Mesendoderm (in vitro differentiated cells): ENCODE measurements at regions not wholly inside any gene's neighbourhood (a gene's known extent, or its start where the extent isn't known, plus 50 kb on each side); places are given as distances from the start of the nearest gene placed in this dataset.

Source experiments
- DNase-seq: peaks from one replicate; pipeline ENCODE4 v3.0.0; 2013
- H2AK5ac ChIP-seq: 2 replicates; pipeline ENCODE4 v1.6.1; 2013; ENCODE audit warnings: low read length, inconsistent platforms
- H2BK120ac ChIP-seq: 2 replicates; pipeline ENCODE4 v1.6.1; 2013; ENCODE audit warnings: low read depth, mild to moderate bottlenecking, low read length, moderate library complexity, mixed read lengths
- H2BK15ac ChIP-seq: replicated peaks from 2 replicates; pipeline ENCODE4 v1.6.1; 2013; ENCODE audit warnings: low read depth, mild to moderate bottlenecking, moderate library complexity
- H2BK5ac ChIP-seq: 2 replicates; pipeline ENCODE4 v1.6.1; 2013; ENCODE audit warnings: low read length, inconsistent platforms
- H3K18ac ChIP-seq: 2 replicates; pipeline ENCODE4 v1.6.1; 2013; ENCODE audit warnings: mild to moderate bottlenecking, low read length, mixed read lengths
- H3K23ac ChIP-seq: one replicate; pipeline ENCODE4 v1.6.1; 2013; ENCODE audit warnings: low read length
- H3K27ac ChIP-seq: 2 replicates; pipeline ENCODE4 v1.5.1; 2013; ENCODE audit warnings: low read depth, mild to moderate bottlenecking, inconsistent platforms, low read length, moderate library complexity
- H3K27me3 ChIP-seq: 2 replicates; pipeline ENCODE4 v1.6.1; 2013; ENCODE audit warnings: low read length, control low read depth, mild to moderate bottlenecking, inconsistent platforms; ENCODE audit not compliant: insufficient read depth, poor library complexity
- H3K36me3 ChIP-seq: 2 replicates; pipeline ENCODE4 v1.6.1; 2013; ENCODE audit warnings: low read length, inconsistent platforms; ENCODE audit not compliant: control insufficient read depth, insufficient read depth
- H3K4ac ChIP-seq: one replicate; pipeline ENCODE4 v1.6.1; 2013; ENCODE audit warnings: low read depth, mild to moderate bottlenecking, low read length, moderate library complexity
- H3K4me1 ChIP-seq: 2 replicates; pipeline ENCODE4 v1.6.1; 2013; ENCODE audit warnings: low read depth, low read length, inconsistent platforms; ENCODE audit not compliant: control insufficient read depth
- H3K4me2 ChIP-seq: 2 replicates; pipeline ENCODE4 v1.6.1; 2013; ENCODE audit warnings: low read length
- H3K4me3 ChIP-seq: 2 replicates; pipeline ENCODE4 v1.5.1; 2013; ENCODE audit warnings: mild to moderate bottlenecking, low read length
- H3K56ac ChIP-seq: one replicate; pipeline ENCODE4 v1.6.1; 2013; ENCODE audit warnings: low read length
- H3K79me1 ChIP-seq: 2 replicates; pipeline ENCODE4 v1.6.1; 2013; ENCODE audit warnings: low read length, inconsistent platforms
- H3K79me2 ChIP-seq: 2 replicates; pipeline ENCODE4 v1.6.1; 2013; ENCODE audit warnings: mild to moderate bottlenecking, low read length; ENCODE audit not compliant: control insufficient read depth, insufficient read depth
- H3K9ac ChIP-seq: 2 replicates; pipeline ENCODE4 v1.6.1; 2013; ENCODE audit warnings: low read length, inconsistent platforms
- H4K5ac ChIP-seq: one replicate; pipeline ENCODE4 v1.6.1; 2013; ENCODE audit warnings: low read length
- H4K8ac ChIP-seq: one replicate; pipeline ENCODE4 v1.6.1; 2013; ENCODE audit warnings: low read depth, mild to moderate bottlenecking, control low read depth, low read length, moderate library complexity
- WGBS: extraction: QIAGEN DNeasy Blood & Tissue Kit; methylation state at CpG from one replicate; pipeline ENCODE4 v1.1.7; 2013; ENCODE audit warnings: low lambda C conversion rate, missing lambda C conversion rate; ENCODE audit not compliant: insufficient coverage; ENCODE audit errors: extremely low coverage; 5-methylcytosine and 5-hydroxymethylcytosine counted together

DNA sequence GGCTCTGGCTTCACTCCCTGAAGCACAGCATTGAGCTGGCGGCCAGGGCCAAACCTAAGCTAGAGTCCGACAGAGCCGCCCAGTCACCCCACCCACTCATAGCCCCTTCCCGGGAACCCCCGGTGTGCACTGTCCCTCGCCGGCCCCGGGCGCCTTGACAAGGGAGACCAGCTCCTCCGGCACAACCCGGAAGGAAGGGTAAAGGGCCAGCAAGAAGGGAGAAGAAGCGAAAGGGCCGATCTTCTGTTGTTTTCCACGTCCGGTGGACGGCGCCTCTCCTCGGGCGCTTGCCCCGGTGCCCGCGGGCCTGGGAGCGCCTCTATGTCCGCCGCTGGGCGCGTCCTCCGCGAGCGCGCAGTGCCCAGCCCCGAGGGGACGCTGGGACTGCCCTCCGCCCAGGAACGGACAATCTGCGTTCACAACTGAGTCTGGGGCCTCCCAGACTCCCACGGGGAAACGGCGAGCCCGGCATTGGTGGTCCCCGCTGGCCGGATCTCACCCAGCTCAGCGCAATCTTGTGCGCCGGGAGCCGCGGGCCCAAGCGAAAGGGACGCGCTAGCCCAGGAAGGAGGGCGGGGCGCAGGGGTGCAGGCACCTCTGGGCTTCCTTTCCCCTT lies 172.5 kb upstream of the MIR17HG start:
- Histone ChIP-seq H3K27ac (no peak overlapping the region), H2BK120ac (no peak overlapping the region), H3K4me3 (peak overlapping the region; percentile 40), H3K27me3 (no peaks in the 10 kb centered on the region), H3K9ac (peak overlapping the region; percentile 75), H3K23ac (peak overlapping the region; percentile 66), H4K5ac (no peak overlapping the region), H3K4ac (no peak overlapping the region), H3K4me2 (peak overlapping the region; percentile 67), H3K79me2 (no peaks in the 10 kb centered on the region), H3K56ac (peak overlapping the region; percentile 87), H2BK15ac (no peak overlapping the region), H2AK5ac (no peak overlapping the region), H3K79me1 (no peaks in the 10 kb centered on the region), H3K36me3 (no peaks in the 10 kb centered on the region), H3K4me1 (no peaks in the 10 kb centered on the region), H2BK5ac (no peak overlapping the region), H3K18ac (peak overlapping the region; percentile 22), H4K8ac (no peak overlapping the region)
- DNase-seq = peak; percentile 19
- no CpG with 5 or more reads among the region's 52 CpGs for WGBS

DNA sequence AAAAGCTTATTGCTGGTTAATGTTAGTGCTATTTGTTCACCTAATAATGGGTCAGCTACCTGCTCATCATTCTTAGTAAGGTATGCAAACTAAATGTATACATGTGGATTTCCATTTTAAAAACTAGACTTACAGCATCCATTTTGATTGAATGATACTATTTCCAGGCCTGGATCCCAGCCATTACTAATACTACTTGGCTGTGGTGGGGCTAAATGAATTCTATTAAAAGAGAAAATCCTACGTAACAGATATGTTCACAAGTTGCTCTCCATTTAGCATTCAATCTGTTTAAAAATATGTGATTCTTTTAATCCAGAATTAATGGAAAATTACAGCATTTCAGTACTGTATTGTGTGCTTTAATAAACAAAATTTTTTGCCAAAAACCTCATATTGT lies 169.4 kb upstream of the MIR17HG start:
- no peak overlapping the region for H2AK5ac ChIP-seq
- no peaks in the 10 kb centered on the region for H3K36me3 ChIP-seq
- no peak overlapping the region for H3K27ac ChIP-seq
- no peak for DNase-seq
- no peak overlapping the region for H4K8ac ChIP-seq
- no peaks in the 10 kb centered on the region for H3K4me1 ChIP-seq
- no CpG with 5 or more reads among the region's 1 CpG for WGBS
- H3K79me2 ChIP-seq = no peaks in the 10 kb centered on the region
- no peaks in the 10 kb centered on the region for H3K79me1 ChIP-seq
- H2BK120ac ChIP-seq = no peak overlapping the region
- no peak overlapping the region for H3K23ac ChIP-seq
- H3K9ac ChIP-seq = no peak overlapping the region
- no peak overlapping the region for H3K4me2 ChIP-seq
- no peaks in the 10 kb centered on the region for H3K27me3 ChIP-seq
- no peak overlapping the region for H3K4ac ChIP-seq
- H3K4me3 ChIP-seq = no peak overlapping the region
- no peak overlapping the region for H3K56ac ChIP-seq
- no peak overlapping the region for H2BK15ac ChIP-seq
- no peak overlapping the region for H4K5ac ChIP-seq
- no peak overlapping the region for H3K18ac ChIP-seq
- H2BK5ac ChIP-seq = no peak overlapping the region

DNA sequence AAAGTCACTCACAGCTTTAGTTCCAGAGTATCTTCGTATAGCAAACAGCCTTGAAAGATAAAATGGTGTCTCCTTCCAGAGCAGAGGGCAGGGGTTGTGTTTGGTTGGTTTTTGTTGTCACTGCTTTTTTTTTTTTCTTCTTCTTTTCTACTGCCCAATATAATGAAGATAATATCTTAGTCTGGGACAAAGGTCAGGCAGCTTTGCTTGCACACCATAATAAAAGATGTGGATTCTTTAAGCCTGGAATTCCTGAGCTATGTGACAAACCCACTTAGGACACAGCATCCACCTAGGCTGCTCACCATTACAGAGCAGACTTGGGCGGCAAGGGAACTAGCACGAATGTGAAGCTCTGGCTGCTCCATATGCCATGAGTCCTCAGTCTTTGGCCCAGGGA lies 165.6 kb upstream of the MIR17HG start:
- Histone ChIP-seq H3K27ac (no peak overlapping the region), H3K36me3 (no peaks in the 10 kb centered on the region), H3K18ac (no peak overlapping the region), H4K8ac (no peak overlapping the region), H2BK120ac (no peak overlapping the region), H3K56ac (no peak overlapping the region), H4K5ac (no peak overlapping the region), H3K4ac (no peak overlapping the region), H3K4me2 (no peak overlapping the region), H3K23ac (no peak overlapping the region), H3K79me1 (no peaks in the 10 kb centered on the region), H3K9ac (no peak overlapping the region), H3K4me3 (no peak overlapping the region), H2AK5ac (no peak overlapping the region), H3K27me3 (no peaks in the 10 kb centered on the region), H3K79me2 (no peaks in the 10 kb centered on the region), H2BK5ac (no peak overlapping the region), H3K4me1 (no peaks in the 10 kb centered on the region), H2BK15ac (no peak overlapping the region)
- DNase-seq = no peak
- WGBS = no CpG with 5 or more reads among the region's 3 CpGs

DNA sequence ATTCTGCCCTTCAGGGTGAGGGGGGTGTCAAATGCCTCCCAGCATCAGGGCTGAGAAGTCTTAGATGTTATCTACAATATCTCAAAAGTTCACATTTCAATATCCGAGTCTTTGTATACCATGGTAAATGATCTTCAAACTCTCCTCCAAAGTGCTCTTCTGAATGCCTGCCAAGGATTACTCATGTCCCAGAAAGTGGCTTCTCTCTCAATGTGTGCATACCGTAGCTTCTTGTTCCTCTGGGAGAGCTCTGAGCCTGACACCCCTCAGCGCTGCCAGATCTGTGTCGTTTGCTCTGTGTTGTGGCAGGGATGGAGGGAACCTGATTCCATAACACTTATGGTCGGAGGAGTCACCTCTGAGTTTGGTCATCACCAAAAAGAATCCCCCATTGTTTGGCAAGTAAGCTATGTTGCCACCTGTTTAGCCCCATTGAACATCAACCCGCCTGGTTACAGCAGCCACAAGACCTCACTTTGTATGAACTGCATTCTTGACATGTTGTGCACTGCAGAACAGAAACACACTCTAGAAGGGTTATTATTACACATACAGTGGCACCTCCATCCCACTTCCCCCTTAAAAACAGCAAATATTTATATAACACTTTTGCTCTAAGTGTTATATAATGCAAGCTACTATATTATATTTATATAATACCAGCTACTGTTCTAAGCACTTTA lies 163.1 kb upstream of the MIR17HG start:
- no peak overlapping the region for H3K9ac ChIP-seq
- H3K36me3 ChIP-seq = no peaks in the 10 kb centered on the region
- H3K56ac ChIP-seq = no peak overlapping the region
- no peaks in the 10 kb centered on the region for H3K27me3 ChIP-seq
- no peak overlapping the region for H2BK15ac ChIP-seq
- no peak overlapping the region for H3K23ac ChIP-seq
- DNase-seq = no peak
- H3K27ac ChIP-seq = no peak overlapping the region
- no peaks in the 10 kb centered on the region for H3K79me1 ChIP-seq
- no peak overlapping the region for H3K4ac ChIP-seq
- H2AK5ac ChIP-seq = no peak overlapping the region
- H3K79me2 ChIP-seq = no peaks in the 10 kb centered on the region
- no peak overlapping the region for H3K4me3 ChIP-seq
- H3K4me2 ChIP-seq = no peak overlapping the region
- no CpG with 5 or more reads among the region's 6 CpGs for WGBS
- no peak overlapping the region for H4K5ac ChIP-seq
- no peak overlapping the region for H2BK120ac ChIP-seq
- H2BK5ac ChIP-seq = no peak overlapping the region
- no peaks in the 10 kb centered on the region for H3K4me1 ChIP-seq
- no peak overlapping the region for H4K8ac ChIP-seq
- no peak overlapping the region for H3K18ac ChIP-seq

DNA sequence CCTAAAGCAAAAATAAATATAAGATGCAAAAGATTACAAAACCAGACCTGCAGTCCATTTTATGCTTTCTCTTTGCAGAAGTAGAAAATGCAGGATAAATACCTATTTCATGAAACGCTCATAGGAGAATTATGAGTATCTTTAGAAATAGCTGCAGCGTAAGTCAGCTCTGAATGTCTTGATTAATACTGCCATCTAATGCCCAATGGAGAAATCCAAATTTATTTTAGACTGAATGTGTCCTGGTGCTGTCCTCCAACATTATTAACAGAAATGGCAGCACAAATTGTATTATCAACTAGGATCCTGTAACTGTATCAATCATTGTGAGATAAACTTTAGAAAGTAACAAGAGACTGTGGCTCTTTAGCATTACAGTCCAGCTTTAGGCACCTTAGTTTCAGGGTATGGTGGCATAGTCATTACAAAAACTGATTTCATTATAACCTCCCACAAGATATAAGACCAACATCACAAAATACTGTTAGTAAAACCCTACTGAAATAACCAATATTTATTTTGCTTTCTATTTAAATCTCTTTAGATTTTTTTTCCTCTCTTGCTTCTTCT lies 162.1 kb upstream of the MIR17HG start:
- no CpG with 5 or more reads among the region's 2 CpGs for WGBS
- Histone ChIP-seq H3K4me2 (no peak overlapping the region), H4K5ac (no peak overlapping the region), H2BK120ac (no peak overlapping the region), H3K18ac (no peak overlapping the region), H3K4me3 (no peak overlapping the region), H4K8ac (no peak overlapping the region), H2AK5ac (no peak overlapping the region), H3K56ac (no peak overlapping the region), H3K36me3 (no peaks in the 10 kb centered on the region), H3K9ac (no peak overlapping the region), H3K4me1 (no peaks in the 10 kb centered on the region), H3K4ac (no peak overlapping the region), H2BK5ac (no peak overlapping the region), H3K23ac (no peak overlapping the region), H2BK15ac (no peak overlapping the region), H3K27ac (no peak overlapping the region), H3K79me2 (no peaks in the 10 kb centered on the region), H3K79me1 (no peaks in the 10 kb centered on the region), H3K27me3 (no peaks in the 10 kb centered on the region)
- DNase-seq = peak; percentile 16
